B cell (primary cell): ENCODE measurements at regions not wholly inside any gene's neighbourhood (a gene's known extent, or its start where the extent isn't known, plus 50 kb on each side); places are given as distances from the start of the nearest gene placed in this dataset.
A peak's percentile ranks its signal among the peaks of the same experiment; 100 is the strongest.

Source experiments
- ATAC-seq: fragments of 200-7000 bp; cut with Tn5 transposase; one replicate; pipeline ENCODE4 v1.10.0; 2021; ENCODE audit warnings: low read depth, mild to moderate bottlenecking, moderate number of reproducible peaks, moderate library complexity
- CTCF ChIA-PET: fragments of 350-600 bp; sonication (Branson Sonifier 250); formaldehyde crosslinking; loops from one replicate; lab custom pipeline; 2021; ENCODE audit warnings: antibody characterized with exemption, inconsistent platforms; lab: Charles Lee
- POLR2A ChIA-PET: fragments of 350-600 bp; sonication (Branson Sonifier 250); formaldehyde crosslinking; loops from one replicate; lab custom pipeline; 2021; ENCODE audit warnings: antibody characterized with exemption; lab: Charles Lee
- DNase-seq: peaks from one replicate; pipeline ENCODE4 v3.0.0; 2013
- H2AFZ ChIP-seq: 2 replicates; pipeline ENCODE4 v1.6.1; 2012; ENCODE audit warnings: mild to moderate bottlenecking, low read depth, low read length; ENCODE audit not compliant: insufficient read depth, poor library complexity, severe bottlenecking
- H3K27ac ChIP-seq, 2 donors: 1 replicate in 1 of 2; 2 replicates in 1 of 2; pipeline ENCODE4 v1.5.1; 2012 to 2013; ENCODE audit warnings: low read length in 2 of 2, mild to moderate bottlenecking in 2 of 2, moderate library complexity in 1 of 2
- H3K27me3 ChIP-seq, 4 experiments: fragments of 200-600 bp in 1 of 4; sonication (generic) in 1 of 4; replicated peaks in 1 of 4; 1 replicate in 2 of 4; 2 replicates in 2 of 4; pipeline versions ENCODE4 v1.6.1 to v1.7.0; 2013 to 2016; ENCODE audit warnings: low read length in 3 of 4, mild to moderate bottlenecking in 2 of 4, mixed read lengths in 1 of 4, moderate library complexity in 1 of 4; ENCODE audit not compliant: insufficient read depth in 4 of 4, control insufficient read depth in 3 of 4; ENCODE audit errors: control extremely low read depth in 1 of 4
- H3K36me3 ChIP-seq, 2 experiments: replicated peaks in 1 of 2; 1 replicate in 1 of 2; 2 replicates in 1 of 2; pipeline versions ENCODE4 v1.6.1 to v1.7.1; 2013; ENCODE audit warnings: low read length in 1 of 2; ENCODE audit not compliant: insufficient read depth in 2 of 2, control insufficient read depth in 1 of 2; ENCODE audit errors: control extremely low read depth in 1 of 2, extremely low read depth in 1 of 2
- H3K4me1 ChIP-seq, 2 donors: fragments of 200-600 bp in 1 of 2; sonication (generic) in 1 of 2; 1 replicate in 1 of 2; 2 replicates in 1 of 2; pipeline versions ENCODE4 v1.5.1 to v1.6.1; 2013 to 2017; ENCODE audit warnings: low read length in 2 of 2; ENCODE audit not compliant: control insufficient read depth in 2 of 2, insufficient read depth in 2 of 2
- H3K4me2 ChIP-seq: replicated peaks from 2 replicates; pipeline ENCODE3; 2012; ENCODE audit warnings: mild to moderate bottlenecking, low read depth, low read length; ENCODE audit not compliant: poor library complexity, severe bottlenecking
- H3K4me3 ChIP-seq, 5 experiments: fragments of 200-600 bp in 1 of 5; sonication (generic) in 1 of 5; 1 replicate in 3 of 5; 2 replicates in 2 of 5; pipeline versions ENCODE4 v1.5.1 to v1.7.0; 2011 to 2016; ENCODE audit warnings: low read length in 4 of 5, mild to moderate bottlenecking in 4 of 5, low read depth in 2 of 5, control low read depth in 1 of 5, moderate library complexity in 1 of 5; ENCODE audit not compliant: insufficient read depth in 1 of 5; ENCODE audit errors: control extremely low read depth in 1 of 5, extremely low read depth in 1 of 5
- H3K79me2 ChIP-seq: fragments of 200-600 bp; sonication (generic); one replicate; pipeline ENCODE4 v1.6.0; 2016; ENCODE audit warnings: low read length; ENCODE audit not compliant: control insufficient read depth, insufficient read depth
- H3K9ac ChIP-seq: fragments of 200-600 bp; sonication (generic); 2 replicates; pipeline ENCODE4 v1.6.1; 2017; ENCODE audit warnings: mild to moderate bottlenecking, low read length, moderate library complexity
- H3K9me3 ChIP-seq, 3 donors: one replicate each; pipeline versions ENCODE4 v1.6.1 to v1.7.1; 2013; ENCODE audit warnings: low read length in 2 of 3; ENCODE audit not compliant: control insufficient read depth in 2 of 3, insufficient read depth in 1 of 3; ENCODE audit errors: control extremely low read depth in 1 of 3
- H4K20me1 ChIP-seq: 2 replicates; pipeline ENCODE4 v1.6.0; 2012; ENCODE audit warnings: mild to moderate bottlenecking, low read length; ENCODE audit not compliant: insufficient read depth, control insufficient read depth, poor library complexity, severe bottlenecking
- H3K27ac Mint-ChIP-seq: one replicate; pipeline ENCODE4 v1.8.0; 2021; ENCODE audit warnings: mixed read lengths
- H3K27me3 Mint-ChIP-seq: one replicate; pipeline ENCODE4 v1.8.0; 2021; ENCODE audit warnings: mixed read lengths
- H3K4me1 Mint-ChIP-seq: one replicate; pipeline ENCODE4 v1.8.0; 2021; ENCODE audit warnings: mixed read lengths
- H3K4me3 Mint-ChIP-seq: one replicate; pipeline ENCODE4 v1.8.0; 2021; ENCODE audit warnings: mixed read lengths
- H3K9me3 Mint-ChIP-seq: one replicate; pipeline ENCODE4 v1.8.0; 2022; ENCODE audit warnings: mixed read lengths; ENCODE audit not compliant: insufficient read depth
- EZH2 ChIP-seq: IDR thresholded peaks from 2 replicates; pipeline ENCODE4 v1.6.1; 2012; ENCODE audit warnings: borderline replicate concordance, low read depth, mild to moderate bottlenecking, moderate library complexity, low read length; ENCODE audit not compliant: insufficient read depth, poor library complexity, severe bottlenecking
- WGBS: methylation state at CpG from one replicate; pipeline ENCODE4 v1.1.5; 2013; ENCODE audit warnings: missing lambda C conversion rate; ENCODE audit not compliant: insufficient coverage; 5-methylcytosine and 5-hydroxymethylcytosine counted together
- intact Hi-C: fragments of 100-400 bp; cut with micrococcal nuclease; formaldehyde crosslinking; loops from one replicate; pipeline ENCODE4 v1.10.0; 2022
- TF ChIP-seq, protein P1 (sequence below): fragments of 200-600 bp; IDR thresholded peaks from one replicate; pipeline ENCODE4 v1.8.0; 2022; ENCODE audit warnings: antibody characterized with exemption, mild to moderate bottlenecking

- H3K4me3 ChIP-seq, result no peak overlapping the region
These were observed 579.5 kb downstream of the UQCRFS1 start for GRCh38 chr19:28633319-28634018.

More at GRCh38 chr19:28633319-28634018, 579.5 kb downstream of the UQCRFS1 start:
- Histone ChIP-seq H3K9ac (no peak overlapping the region), H3K4me1 (peaks cover 0 to 6% of the 10 kb centered on the region in 2 donors), H4K20me1 (no peaks in the 10 kb centered on the region), H3K27ac (no peak overlapping the region), H3K4me2 (no peak overlapping the region), H3K79me2 (no peaks in the 10 kb centered on the region), H3K9me3 (peaks cover 0 to 22% (median 6%) of the 10 kb centered on the region in 3 donors), H3K27me3 (no peaks in the 10 kb centered on the region), H3K36me3 (no peaks in the 10 kb centered on the region), H2AFZ (no peak overlapping the region)
- CTCF ChIA-PET, result no interaction called here
- POLR2A ChIA-PET, result no interaction called here
- H3K27me3 Mint-ChIP-seq, result no peaks in the 10 kb centered on the region
- 65% methylated on average over 4 of the region's 8 CpGs for WGBS
- ATAC-seq (no peak), DNase-seq (peak; percentile 28)
- TF ChIP-seq, protein P1, sequence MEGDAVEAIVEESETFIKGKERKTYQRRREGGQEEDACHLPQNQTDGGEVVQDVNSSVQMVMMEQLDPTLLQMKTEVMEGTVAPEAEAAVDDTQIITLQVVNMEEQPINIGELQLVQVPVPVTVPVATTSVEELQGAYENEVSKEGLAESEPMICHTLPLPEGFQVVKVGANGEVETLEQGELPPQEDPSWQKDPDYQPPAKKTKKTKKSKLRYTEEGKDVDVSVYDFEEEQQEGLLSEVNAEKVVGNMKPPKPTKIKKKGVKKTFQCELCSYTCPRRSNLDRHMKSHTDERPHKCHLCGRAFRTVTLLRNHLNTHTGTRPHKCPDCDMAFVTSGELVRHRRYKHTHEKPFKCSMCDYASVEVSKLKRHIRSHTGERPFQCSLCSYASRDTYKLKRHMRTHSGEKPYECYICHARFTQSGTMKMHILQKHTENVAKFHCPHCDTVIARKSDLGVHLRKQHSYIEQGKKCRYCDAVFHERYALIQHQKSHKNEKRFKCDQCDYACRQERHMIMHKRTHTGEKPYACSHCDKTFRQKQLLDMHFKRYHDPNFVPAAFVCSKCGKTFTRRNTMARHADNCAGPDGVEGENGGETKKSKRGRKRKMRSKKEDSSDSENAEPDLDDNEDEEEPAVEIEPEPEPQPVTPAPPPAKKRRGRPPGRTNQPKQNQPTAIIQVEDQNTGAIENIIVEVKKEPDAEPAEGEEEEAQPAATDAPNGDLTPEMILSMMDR, result peak; percentile 74
- TF ChIP-seq EZH2, result no peak
- no peak overlapping the region for H3K4me3 Mint-ChIP-seq
- peaks cover 2% of the 10 kb centered on the region for H3K4me1 Mint-ChIP-seq
- intact Hi-C loops, result loop anchor here (5.0 kb wide), 1 partner anchor 166 kb away; no protein-coding TSS in a partner anchor
- H3K9me3 Mint-ChIP-seq, result peaks cover 6% of the 10 kb centered on the region
- no peak overlapping the region for H3K27ac Mint-ChIP-seq
